ENCODE measurements at regions not wholly inside any gene's neighbourhood (a gene's known extent, or its start where the extent isn't known, plus 50 kb on each side); places are given as distances from the start of the nearest gene placed in this dataset.

- TF ChIP-seq, protein P1, sequence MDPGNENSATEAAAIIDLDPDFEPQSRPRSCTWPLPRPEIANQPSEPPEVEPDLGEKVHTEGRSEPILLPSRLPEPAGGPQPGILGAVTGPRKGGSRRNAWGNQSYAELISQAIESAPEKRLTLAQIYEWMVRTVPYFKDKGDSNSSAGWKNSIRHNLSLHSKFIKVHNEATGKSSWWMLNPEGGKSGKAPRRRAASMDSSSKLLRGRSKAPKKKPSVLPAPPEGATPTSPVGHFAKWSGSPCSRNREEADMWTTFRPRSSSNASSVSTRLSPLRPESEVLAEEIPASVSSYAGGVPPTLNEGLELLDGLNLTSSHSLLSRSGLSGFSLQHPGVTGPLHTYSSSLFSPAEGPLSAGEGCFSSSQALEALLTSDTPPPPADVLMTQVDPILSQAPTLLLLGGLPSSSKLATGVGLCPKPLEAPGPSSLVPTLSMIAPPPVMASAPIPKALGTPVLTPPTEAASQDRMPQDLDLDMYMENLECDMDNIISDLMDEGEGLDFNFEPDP (CRISPR knock-in tag; conservative IDR thresholded peaks at IDR 0.05) = no peak
- TF ChIP-seq HMGA1 (CRISPR knock-in tag; conservative IDR thresholded peaks at IDR 0.05) (no peak), ZBTB43 (CRISPR knock-in tag; conservative IDR thresholded peaks at IDR 0.05) (no peak), ZFY (CRISPR knock-in tag; IDR thresholded peaks at IDR 0.05) (no peak)
- TF ChIP-seq, protein P2, sequence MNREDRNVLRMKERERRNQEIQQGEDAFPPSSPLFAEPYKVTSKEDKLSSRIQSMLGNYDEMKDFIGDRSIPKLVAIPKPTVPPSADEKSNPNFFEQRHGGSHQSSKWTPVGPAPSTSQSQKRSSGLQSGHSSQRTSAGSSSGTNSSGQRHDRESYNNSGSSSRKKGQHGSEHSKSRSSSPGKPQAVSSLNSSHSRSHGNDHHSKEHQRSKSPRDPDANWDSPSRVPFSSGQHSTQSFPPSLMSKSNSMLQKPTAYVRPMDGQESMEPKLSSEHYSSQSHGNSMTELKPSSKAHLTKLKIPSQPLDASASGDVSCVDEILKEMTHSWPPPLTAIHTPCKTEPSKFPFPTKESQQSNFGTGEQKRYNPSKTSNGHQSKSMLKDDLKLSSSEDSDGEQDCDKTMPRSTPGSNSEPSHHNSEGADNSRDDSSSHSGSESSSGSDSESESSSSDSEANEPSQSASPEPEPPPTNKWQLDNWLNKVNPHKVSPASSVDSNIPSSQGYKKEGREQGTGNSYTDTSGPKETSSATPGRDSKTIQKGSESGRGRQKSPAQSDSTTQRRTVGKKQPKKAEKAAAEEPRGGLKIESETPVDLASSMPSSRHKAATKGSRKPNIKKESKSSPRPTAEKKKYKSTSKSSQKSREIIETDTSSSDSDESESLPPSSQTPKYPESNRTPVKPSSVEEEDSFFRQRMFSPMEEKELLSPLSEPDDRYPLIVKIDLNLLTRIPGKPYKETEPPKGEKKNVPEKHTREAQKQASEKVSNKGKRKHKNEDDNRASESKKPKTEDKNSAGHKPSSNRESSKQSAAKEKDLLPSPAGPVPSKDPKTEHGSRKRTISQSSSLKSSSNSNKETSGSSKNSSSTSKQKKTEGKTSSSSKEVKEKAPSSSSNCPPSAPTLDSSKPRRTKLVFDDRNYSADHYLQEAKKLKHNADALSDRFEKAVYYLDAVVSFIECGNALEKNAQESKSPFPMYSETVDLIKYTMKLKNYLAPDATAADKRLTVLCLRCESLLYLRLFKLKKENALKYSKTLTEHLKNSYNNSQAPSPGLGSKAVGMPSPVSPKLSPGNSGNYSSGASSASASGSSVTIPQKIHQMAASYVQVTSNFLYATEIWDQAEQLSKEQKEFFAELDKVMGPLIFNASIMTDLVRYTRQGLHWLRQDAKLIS (CRISPR knock-in tag; IDR thresholded peaks at IDR 0.05) = no peak
These were observed 84.8 kb upstream of the SOX3 start (continued) for GRCh38 chrX:140589657-140590056.

- Histone ChIP-seq H3K27me3 (ENCODE audit: control insufficient read depth in 1 of 2, insufficient read depth in 2 of 2, low read length in 2 of 2) (no peaks in the 10 kb centered on the region), H3K36me3 (replicated peaks in 1 of 2; ENCODE audit: control insufficient read depth in 1 of 2, insufficient read depth in 2 of 2, low read length in 2 of 2) (no peaks in the 10 kb centered on the region), H2AFZ (ENCODE audit: low read length) (no peak overlapping the region), H3K4me2 (ENCODE audit: low read depth, low read length) (no peak overlapping the region), H3K9ac (ENCODE audit: insufficient read depth, low read depth, low read length) (no peak overlapping the region), H3K79me2 (ENCODE audit: insufficient read depth, low read length) (no peaks in the 10 kb centered on the region), H3K9me3 (ENCODE audit: low read length) (no peaks in the 10 kb centered on the region), H4K20me1 (ENCODE audit: insufficient read depth, low read length) (no peaks in the 10 kb centered on the region), H3K4me1 (ENCODE audit: insufficient read depth, low read length) (no peaks in the 10 kb centered on the region), H3K4me3 (replicated peaks in 1 of 3; ENCODE audit: insufficient read depth in 1 of 3, low read depth in 2 of 3, low read length in 3 of 3) (no peak overlapping the region), H3K27ac (ENCODE audit: extremely low read length, insufficient read depth, low read length) (no peak overlapping the region)
- FAIRE-seq = no peak
- no peak for ATAC-seq
- CTCF ChIA-PET (ENCODE audit: low intra/inter-chr PET ratio, low total read pairs) = no interaction called here
- POLR2A ChIA-PET = no interaction called here
- in situ Hi-C loops (cut with HindIII; ENCODE audit: extremely low pct_ligation_motif_present, low pct_unique_long_range_greater_than_20kb) (no loop called here), intact Hi-C loops (cut with micrococcal nuclease; ENCODE audit: unreplicated experiment) (no loop called here)
- TF ChIP-seq ZFP1 (CRISPR knock-in tag; IDR thresholded peaks at IDR 0.05) = no peak
- TF ChIP-seq MATR3 (CRISPR knock-in tag; IDR thresholded peaks at IDR 0.05) = no peak
- no peak for TF ChIP-seq NR2F1 (CRISPR knock-in tag; IDR thresholded peaks at IDR 0.05)
- TF ChIP-seq SUZ12 (IDR thresholded peaks at IDR 0.05; ENCODE audit: low read depth, low read length) = no peak
- no peak for TF ChIP-seq MLXIP (CRISPR knock-in tag; IDR thresholded peaks at IDR 0.05; ENCODE audit: borderline replicate concordance)
- no peak for TF ChIP-seq SP2 (CRISPR knock-in tag; IDR thresholded peaks at IDR 0.05)
- TF ChIP-seq ZNF274 (CRISPR knock-in tag; IDR thresholded peaks at IDR 0.05) = no peak
- no peak for TF ChIP-seq ZNF20 (CRISPR knock-in tag; IDR thresholded peaks at IDR 0.05)
- TF ChIP-seq ZNF556 (CRISPR knock-in tag; IDR thresholded peaks at IDR 0.05; ENCODE audit: borderline replicate concordance) = no peak
- TF ChIP-seq PAWR (CRISPR knock-in tag; IDR thresholded peaks at IDR 0.05; ENCODE audit: borderline replicate concordance) = no peak
- TF ChIP-seq HCFC1 (IDR thresholded peaks at IDR 0.05; ENCODE audit: low read depth, low read length) = no peak
- no peak for DNase-seq (ENCODE audit: low spot score)
- 0% methylated on average over 4 of the region's 4 CpGs for WGBS (ENCODE audit: low lambda C conversion rate)
- BruUV-seq (replicated peaks) = no TSS peak
These were observed 82.1 kb upstream of the SOX3 start for GRCh38 chrX:140586951-140587350.
